NCI-H748 treated with DMSO at 0.1 percent for 48 hours (cell line): ENCODE measurements at regions not wholly inside any gene's neighbourhood (a gene's known extent, or its start where the extent isn't known, plus 50 kb on each side); places are given as distances from the start of the nearest gene placed in this dataset.

Experiments
- DNase-seq: peaks from one replicate; lab custom pipeline; 2025; lab: John Stamatoyannopoulos, UW

- no peak for DNase-seq
Measured at GRCh38 chr4:3668825-3669552, 97.2 kb upstream of the ADRA2C start.

GRCh38 chr4:3667258-3667657, 98.9 kb upstream of the ADRA2C start:
- DNase-seq: no peak

- DNase-seq: no peak
Measured at GRCh38 chr4:3666263-3666662, 99.9 kb upstream of the ADRA2C start.

DNA sequence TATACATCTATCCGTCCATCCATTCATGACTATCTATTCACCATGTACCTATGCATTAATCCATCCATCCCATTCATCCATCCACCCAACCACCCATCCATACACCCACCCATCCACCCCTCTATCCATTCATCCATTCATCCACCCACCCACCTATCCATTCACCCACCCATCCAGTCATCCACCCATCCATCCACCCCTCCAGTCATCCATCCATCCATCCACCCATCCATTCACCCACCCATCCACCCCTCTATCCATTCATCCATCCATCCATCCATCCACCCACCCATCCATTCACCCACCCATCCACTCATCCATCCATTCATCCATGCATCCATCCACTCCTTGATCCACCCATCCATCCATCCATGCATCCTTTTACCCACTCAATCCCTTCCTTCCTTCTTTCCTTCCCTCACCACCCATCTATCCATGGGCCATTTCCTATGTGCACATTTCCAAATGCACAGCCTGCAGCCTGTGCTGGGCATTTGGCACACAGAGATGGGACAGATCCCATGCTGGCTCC, 100.8 kb upstream of the ADRA2C start:
- no peak for DNase-seq

DNA sequence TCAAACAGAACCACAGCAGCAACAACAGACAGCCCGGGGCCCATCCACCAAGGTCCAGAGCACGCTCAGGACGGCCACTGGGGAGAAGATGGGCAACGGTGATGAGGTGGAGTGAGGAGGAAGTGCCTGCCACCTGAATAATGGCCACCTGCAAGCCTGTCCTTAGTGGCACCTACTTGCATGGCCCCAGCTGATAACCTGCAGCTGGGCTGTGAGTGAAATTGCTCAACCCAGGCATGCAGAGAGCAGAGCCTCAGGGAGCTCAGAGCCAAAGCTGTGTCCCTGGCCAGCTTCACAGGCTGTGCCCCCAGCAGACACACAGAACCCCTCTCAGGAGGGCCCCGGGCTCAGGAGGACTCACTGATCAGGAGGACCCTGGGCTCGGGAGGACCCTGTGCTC, 102.4 kb upstream of the ADRA2C start:
- DNase-seq: no peak

DNA sequence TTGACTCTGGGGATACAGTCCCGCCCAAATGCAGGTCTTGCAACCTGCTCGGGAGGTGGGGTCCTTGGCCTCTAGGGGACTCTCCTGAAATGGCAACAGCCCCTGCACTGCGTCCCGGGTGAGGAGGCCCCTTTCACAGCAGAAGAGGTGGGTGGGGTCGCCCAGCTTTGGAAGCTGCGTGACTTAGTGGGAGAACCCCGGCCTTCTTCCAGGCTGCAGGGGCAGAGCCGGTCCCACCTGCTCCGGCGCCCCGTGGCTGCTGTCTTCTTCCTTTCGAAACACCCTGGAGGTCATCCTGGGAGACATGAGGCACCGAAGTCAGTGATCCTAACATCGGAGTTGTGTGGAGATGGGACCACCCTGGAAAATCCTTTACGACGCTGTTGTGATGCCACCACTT, 103.7 kb upstream of the ADRA2C start:
- DNase-seq: no peak

GRCh38 chr4:3661989-3662388, 104.2 kb upstream of the ADRA2C start:
- no peak for DNase-seq

GRCh38 chr4:3660928-3661515, 105.2 kb upstream of the ADRA2C start:
- no peak for DNase-seq

DNA sequence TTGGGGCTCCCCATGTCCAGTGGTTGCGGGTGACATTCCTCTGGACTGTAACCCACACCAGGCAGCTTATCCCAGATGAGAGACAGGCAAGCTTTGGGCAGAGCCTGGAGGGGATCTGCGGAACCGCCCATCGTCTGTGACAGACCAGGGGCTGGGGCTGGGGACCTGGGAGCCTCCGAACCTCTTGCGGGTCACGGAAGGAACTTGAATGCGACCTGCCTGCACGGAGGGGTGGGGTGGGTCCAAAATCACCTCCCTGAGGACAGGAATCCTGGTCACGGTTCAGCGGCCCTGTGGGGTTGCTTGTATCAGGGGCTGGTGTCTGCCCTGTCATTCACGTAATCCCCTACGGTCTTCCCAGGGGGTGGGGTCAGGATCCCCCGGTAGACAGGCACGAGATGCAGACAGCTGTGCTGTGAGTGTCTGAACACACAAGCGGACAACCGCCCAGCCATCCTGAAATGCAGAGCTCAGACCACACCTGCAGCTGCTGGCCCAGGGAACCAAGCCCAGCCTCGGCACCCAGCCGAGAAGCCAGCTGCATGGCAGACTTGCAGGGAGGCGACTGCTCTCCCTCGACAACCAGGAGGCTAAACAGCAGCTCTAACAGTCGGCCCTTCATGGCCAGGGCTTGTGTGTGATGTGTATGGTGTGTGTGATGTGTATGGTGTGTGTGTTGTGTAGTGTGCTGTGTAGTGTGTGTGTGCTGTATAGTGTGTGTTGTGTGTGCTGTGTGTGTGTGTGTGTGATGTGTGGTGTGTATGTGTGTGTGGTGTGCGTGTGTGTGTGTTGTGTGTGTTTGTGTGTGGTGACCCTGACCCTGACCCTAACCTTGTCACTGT, 105.9 kb upstream of the ADRA2C start:
- no peak for DNase-seq

GRCh38 chr4:3659131-3659530, 107.1 kb upstream of the ADRA2C start:
- DNase-seq: no peak

DNA sequence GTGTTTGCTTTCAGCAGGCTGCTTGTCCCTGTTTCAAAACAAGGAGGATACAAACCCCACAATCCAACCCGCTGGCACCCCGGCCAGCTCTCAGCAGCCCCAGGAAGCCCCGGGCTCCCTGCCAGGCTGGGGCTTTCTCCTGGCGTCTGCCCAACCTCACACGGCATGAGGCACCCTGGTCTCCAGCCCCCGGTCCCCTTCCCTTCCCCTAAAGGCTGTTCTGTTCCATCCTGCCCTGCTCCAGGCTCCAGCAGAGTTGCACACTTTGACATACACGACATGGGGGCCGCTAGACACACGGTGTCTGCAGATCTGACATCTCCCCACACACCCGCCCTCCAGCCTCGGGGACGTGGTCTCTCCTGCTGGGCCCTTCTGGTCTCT, 107.7 kb upstream of the ADRA2C start:
- DNase-seq: no peak

- no peak for DNase-seq
Measured at GRCh38 chr4:3657902-3658529, 108.2 kb upstream of the ADRA2C start.

GRCh38 chr4:3656416-3657356, 109.5 kb upstream of the ADRA2C start:
- no peak for DNase-seq

DNA sequence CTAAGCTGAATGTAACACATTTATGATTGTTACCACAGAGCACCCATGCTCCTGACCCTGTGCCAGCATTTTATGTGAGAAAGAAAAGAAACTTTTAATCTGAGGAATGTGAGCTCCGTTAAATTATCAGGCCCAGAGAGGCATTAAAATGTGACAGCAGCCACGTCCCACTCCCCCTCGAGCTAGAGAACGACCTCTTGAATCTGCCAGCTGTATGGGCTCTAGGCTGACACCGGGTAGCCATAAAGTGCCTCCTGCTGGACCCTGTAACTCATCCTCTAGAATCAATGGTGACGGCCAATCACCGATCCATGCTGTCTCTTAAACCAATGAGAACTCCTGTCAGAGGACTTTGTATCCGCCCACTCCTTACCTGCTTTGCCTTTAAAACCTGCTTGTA, 110.2 kb upstream of the ADRA2C start:
- DNase-seq: no peak

DNA sequence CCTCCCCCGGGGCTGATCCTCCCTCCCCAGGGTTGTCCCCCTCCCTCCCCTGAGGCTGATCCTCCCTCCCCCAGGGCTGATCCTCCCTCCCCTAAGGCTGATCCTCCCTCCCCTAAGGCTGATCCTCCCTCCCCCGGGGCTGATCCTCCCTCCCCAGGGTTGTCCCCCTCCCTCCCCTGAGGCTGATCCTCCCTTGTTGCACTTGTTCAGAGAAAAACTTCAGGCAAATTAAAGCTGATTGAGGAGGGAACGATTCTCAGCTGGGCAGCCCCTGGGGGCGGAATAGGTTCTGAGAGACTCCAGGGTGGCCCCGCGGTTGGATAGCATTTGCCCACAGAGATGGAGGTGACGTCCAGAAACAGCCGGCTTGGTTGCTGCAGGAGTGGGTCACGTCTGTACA, 110.7 kb upstream of the ADRA2C start:
- DNase-seq: no peak

- no peak for DNase-seq
Measured at GRCh38 chr4:3654036-3654807, 112.0 kb upstream of the ADRA2C start.

DNA sequence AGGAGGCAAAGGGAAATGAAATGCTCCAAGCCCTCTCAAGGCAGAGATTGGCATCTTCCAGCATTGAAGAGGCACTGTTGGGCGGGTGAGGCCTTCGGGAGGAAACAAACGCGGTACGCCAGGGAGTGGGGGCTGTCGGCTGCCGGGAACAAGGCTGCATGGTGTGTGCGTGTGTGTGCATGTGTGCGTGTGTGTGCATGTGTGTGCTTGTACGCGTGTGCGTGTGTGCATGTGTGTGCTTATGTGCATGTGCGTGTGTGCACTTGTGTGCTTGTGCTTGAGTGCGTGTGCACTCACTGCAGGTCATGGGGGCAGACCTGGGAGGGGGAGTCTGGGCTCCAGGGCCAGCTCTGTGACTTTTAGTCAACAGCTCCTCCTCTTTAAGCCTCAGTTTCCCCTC, 113.6 kb upstream of the ADRA2C start:
- DNase-seq: no peak

DNA sequence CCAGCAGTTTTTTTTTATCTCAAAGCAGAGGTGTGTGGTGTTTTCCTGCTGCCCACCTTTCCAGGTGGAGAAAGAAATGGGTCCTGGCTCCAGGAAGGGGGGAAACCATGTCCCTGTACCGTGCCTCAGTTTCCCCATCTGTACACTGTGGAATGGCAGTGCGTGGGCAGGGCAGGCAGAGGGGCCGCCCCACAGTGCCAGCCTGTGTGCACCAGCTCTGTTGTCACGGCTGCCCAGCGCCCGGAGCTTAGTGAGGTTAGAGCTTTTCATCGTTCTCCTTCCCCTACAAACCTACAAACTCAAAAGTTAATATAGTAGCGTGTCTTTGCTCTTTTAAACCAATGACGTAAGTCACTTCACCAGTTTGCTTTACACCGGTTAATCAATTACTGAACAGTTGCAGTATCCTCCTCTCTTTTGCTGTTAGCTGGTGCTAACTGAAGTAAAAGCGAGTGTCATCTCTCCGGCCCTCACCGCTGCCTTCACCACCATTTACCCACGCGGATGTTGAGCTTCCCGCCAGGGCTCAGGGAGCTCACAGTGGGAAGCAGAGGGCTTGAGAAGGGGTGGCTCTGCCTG, 114.8 kb upstream of the ADRA2C start:
- no peak for DNase-seq

- DNase-seq: no peak
Measured at GRCh38 chr4:3649491-3649890, 116.7 kb upstream of the ADRA2C start.

DNA sequence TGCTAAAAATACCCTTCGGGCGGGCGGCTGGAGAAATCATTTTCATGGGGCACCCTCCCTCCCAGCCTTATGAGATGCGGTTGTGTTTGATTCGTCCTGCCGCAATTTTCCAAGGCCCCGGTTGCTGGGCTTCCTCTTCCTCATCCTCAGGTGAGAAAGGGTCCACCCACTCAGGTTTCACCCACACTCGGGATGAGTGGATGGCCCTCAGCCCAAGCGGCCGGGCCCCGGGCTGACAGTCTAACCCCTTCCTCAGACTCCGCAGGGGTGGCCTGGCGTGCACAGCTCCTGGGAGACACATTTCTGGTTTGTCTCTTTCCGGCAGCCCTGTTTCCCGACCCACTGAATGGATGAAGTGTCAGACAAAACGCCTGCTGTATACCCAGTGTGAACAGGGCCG, 116.5 kb upstream of the LRPAP1 start:
- DNase-seq: no peak
